DMS79 treated with DMSO at 0.1 percent for 48 hours (cell line): ENCODE measurements at regions not wholly inside any gene's neighbourhood (a gene's known extent, or its start where the extent isn't known, plus 50 kb on each side); places are given as distances from the start of the nearest gene placed in this dataset.
A peak's percentile ranks its signal among the peaks of the same experiment; 100 is the strongest.
"Not testable (repeated sequence)": the region's sequence is repeated elsewhere in the genome, so short reads cannot be mapped to it uniquely, and the experiment has no call there.

ENCODE experiments used
- DNase-seq: peaks from one replicate; lab custom pipeline; 2025; lab: John Stamatoyannopoulos, UW

DNA sequence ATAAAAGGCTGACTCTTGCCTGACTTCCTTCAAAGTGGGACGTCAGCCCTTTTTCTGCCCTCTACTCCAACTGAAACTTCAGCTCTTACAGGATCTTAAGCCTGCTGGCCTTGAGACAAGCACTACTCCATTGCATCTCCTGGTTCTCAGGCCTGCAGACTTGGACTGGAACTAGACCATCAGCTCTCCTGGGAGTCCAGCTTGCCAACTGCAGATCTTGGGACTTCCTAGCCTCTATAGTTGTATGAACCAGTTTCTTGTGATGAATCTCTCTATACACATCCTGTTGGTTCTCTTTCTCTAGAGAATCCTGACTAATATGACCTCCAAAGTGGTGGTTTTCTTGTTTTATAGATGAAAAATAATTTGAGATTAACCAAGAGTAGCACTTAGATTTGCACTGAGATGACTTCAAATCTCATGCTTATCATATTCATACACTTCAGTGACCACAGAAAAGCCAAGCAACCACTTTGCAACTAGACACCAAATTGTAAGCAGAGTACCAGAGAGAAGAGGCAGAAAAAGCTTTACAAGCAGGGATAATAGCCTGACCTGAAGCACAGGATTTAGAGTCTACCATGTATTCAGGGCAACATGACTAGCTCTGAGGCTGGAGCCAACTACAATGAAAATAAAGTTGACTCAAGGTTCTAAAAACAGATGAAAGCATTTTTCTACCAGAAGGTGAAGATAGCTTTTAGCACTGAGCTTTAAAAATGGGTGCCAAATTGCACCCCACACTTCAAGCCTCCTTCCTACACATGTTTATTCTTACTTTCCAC, 661.3 kb upstream of the USP24 start:
- DNase-seq: peak; percentile 95

GRCh38 chr1:55870106-55870505, 654.9 kb upstream of the USP24 start:
- DNase-seq: no peak

DNA sequence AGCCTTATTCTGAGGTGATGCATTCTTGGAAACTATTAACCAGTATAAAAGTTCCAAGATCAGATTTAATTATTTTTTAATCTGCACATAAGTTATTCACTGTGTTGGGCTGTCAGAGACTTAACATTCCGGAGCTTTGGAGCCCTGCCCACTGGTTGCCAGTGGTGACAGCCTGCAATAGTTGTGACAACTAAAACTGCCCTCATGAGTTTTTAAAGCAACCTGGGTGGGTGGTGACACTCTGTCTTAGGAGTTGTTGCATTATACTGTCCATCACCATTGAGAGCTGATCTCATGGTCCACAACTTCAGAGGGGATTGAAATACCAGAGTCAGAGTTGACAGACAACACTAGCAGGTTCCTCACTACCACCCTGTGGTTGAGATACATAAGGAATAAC, 653.9 kb upstream of the USP24 start:
- peak; percentile 66 for DNase-seq

GRCh38 chr1:55868026-55868425, 652.9 kb upstream of the USP24 start:
- DNase-seq: peak; percentile 67

DNA sequence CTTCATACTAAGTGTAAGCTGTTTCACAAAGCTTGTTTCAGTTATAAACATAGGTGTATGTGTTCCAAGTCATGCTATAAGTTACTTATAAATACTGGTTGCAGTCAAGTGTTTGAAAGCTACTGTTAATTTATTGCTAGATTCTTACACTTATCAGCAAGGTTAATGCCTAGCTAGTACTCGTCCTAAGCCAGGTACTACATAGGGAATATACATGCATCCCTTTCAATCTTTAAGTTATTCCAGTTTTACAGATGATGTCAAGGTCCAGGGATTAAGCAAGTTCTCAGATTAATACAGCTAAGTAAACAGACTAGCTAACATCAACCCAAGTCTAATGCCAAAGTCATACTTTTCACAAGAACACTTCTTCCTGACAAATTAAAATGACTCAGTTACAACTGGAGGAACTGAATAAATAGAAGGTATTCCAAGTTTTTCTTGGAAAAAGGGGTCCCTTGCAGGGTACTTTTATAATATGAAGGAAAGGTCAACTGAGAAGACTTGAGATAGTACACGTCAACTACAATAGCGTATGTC, 652.2 kb upstream of the USP24 start:
- no peak for DNase-seq

- not testable (repeated sequence) for DNase-seq
Observed at GRCh38 chr1:55865778-55866177, 650.6 kb upstream of the USP24 start.

DNA sequence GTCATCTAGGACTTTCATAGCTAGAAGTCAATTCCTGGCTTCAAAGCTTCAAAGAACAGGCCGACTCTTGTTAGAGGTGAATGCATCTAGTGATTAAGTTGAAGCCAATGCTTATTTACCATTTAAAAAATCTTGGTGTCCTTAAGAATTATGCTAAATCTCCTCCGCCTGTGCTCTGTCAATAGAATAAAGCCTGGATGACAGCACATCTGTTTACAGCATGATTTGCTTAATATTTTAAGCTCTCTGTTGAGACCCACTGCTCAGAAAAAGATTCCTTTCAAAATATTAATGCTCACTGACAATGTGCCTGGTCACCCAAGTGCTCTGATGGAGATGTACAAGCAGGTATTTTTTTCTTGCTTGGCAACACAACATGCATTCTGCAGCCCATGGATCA, 649.1 kb upstream of the USP24 start:
- no peak for DNase-seq

GRCh38 chr1:55861676-55862340, 646.6 kb upstream of the USP24 start:
- DNase-seq: no peak

GRCh38 chr1:55860798-55861519, 645.8 kb upstream of the USP24 start:
- peak; percentile 6 for DNase-seq

GRCh38 chr1:55860326-55860725, 645.2 kb upstream of the USP24 start:
- DNase-seq: no peak

- DNase-seq: no peak
Observed at GRCh38 chr1:55854911-55855310, 639.7 kb upstream of the USP24 start.

DNA sequence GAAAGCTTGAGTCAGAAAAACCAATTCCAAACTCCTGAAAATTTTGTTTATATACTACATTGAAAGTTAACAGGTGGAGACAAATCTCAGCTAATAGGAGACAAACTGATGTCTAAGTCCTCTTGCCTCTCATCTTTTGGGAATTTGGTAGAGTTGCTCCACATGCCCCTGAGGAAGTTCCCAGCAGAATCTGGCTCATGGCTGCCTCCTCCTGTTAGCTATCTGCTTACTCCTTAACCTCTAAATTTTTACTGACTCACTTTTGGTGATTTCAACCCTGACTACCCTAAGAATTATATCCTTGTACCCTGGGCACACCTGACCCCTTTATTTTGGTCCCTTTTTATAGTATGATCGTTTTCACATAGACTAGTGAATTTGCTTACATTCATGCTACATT, 633.7 kb upstream of the USP24 start:
- DNase-seq: no peak

DNA sequence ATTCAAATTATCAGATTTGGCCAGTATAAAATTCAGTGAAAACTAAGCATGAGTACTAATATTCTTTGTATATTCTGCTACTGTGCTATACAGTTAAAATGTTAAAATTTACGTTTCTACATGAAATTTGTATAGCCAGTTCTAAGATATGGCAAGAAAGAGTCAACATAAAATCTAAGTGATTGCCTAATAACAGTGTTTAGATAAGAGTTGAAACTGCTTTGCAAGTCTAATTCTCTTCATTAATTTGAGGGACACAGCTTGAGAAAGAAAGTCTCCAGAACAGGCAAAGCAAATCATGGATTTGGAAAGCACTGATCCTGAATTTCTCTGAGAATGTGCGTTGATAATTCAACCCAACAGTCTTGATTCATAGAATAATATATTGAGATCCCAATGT, 630.9 kb upstream of the USP24 start:
- no peak for DNase-seq

DNA sequence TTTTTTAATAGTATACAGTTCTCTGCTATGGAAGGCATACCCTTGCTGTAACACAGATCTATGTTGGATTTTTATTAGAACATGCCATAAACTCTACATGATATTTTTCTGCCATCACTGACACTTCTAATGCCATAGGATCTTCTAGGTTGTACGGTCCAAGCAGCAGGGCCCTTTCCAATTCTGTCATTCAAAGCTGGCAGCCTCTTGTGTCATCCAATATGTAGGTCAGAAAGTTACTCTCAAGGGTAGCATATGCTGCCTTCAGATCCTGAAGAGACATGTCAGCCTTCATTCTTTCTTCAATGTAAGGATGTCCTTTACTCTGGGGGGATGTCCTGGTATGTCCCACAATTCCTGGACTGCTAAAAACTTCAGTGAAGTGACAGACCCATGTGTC, 629.2 kb upstream of the USP24 start:
- DNase-seq: no peak

- DNase-seq: no peak
Observed at GRCh38 chr1:55839626-55840025, 624.5 kb upstream of the USP24 start.

DNA sequence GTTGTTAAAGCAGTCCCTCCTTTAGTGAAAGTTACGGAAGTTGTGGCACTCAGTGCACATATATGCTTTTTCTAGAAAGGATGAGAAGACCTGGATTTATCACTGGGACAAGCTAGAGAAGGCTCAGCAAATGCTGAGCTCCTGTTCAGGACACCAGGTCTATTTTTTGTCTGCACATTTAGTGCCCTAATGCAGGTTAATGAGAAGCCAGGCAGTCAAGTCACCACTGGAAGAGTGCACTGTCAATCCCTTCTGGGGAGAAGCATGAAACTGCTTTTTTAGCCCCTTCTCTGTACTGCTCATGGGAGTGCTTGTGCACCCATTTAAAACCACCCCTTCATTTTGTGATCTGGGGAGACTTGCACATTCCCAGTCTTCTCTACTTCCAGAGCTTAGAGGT, 624.1 kb upstream of the USP24 start:
- no peak for DNase-seq

GRCh38 chr1:55836086-55836485, 620.9 kb upstream of the USP24 start:
- DNase-seq: no peak

- DNase-seq: no peak
Observed at GRCh38 chr1:55833529-55834091, 618.4 kb upstream of the USP24 start.

GRCh38 chr1:55831759-55832158, 616.6 kb upstream of the USP24 start:
- no peak for DNase-seq

- DNase-seq: peak; percentile 32
Observed at GRCh38 chr1:55828044-55828443, 612.9 kb upstream of the USP24 start.

GRCh38 chr1:55827350-55827749, 612.2 kb upstream of the USP24 start:
- DNase-seq: no peak

DNA sequence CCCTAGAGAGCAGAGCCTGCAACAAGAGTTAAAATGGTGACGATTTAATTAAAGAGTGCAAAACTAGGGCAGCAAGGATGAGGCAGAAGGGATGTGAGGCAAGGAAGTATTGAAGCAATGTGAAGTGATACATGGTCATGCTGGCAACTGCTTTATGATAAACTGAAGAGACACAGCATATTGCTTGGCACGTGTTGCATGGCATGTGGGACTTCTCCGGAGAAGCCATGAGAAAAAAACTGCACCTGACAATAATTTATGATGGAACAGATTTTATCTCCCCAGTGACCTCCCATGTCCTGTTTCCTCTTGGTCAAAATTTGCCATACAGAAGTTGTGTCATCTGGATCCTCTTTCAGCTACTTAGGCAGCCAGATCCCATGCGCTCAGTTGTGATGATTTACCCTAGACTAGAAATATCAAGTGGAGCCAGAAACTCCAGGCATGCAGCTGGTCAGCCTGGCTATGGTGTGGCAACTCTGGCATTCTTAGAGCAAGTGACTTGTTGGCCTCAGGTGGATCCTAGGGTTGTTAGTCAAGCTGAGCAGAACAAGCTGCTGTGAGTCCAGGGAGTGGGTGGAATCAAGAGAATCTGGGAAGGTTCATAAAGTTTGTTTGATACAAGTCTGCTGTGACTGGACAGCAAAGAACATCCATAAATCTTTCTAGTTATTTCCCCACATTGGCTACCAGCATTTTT, 611.4 kb upstream of the USP24 start:
- DNase-seq: no peak
